Spleen (tissue), 11 donors: ENCODE measurements at regions not wholly inside any gene's neighbourhood (a gene's known extent, or its start where the extent isn't known, plus 50 kb on each side); places are given as distances from the start of the nearest gene placed in this dataset.

ENCODE experiments used
- DNase-seq: peaks from one replicate; pipeline ENCODE4 v3.0.0-alpha.2; 2020
- H3K27ac ChIP-seq, 8 donors: fragments of 200-600 bp; sonication (generic) in 7 of 8; 1 replicate in 4 of 8; 2 replicates in 4 of 8; pipeline versions ENCODE4 v1.5.0 to v1.8.0; 2016 to 2021; ENCODE audit warnings: inconsistent platforms in 4 of 8, mild to moderate bottlenecking in 4 of 8, moderate library complexity in 1 of 8
- H3K27me3 ChIP-seq, 7 donors: fragments of 200-600 bp; sonication (generic) in 6 of 7; replicated peaks in 1 of 7; 1 replicate in 4 of 7; 2 replicates in 3 of 7; pipeline versions ENCODE4 v1.5.0 to v1.8.0; 2016 to 2021; ENCODE audit warnings: inconsistent platforms in 3 of 7, mild to moderate bottlenecking in 1 of 7
- H3K36me3 ChIP-seq, 6 donors: fragments of 200-600 bp; sonication (generic) in 5 of 6; 1 replicate in 4 of 6; 2 replicates in 2 of 6; pipeline versions ENCODE4 v1.5.0 to v1.8.0; 2016 to 2021; ENCODE audit warnings: inconsistent platforms in 2 of 6
- H3K4me1 ChIP-seq, 6 donors: fragments of 200-600 bp; sonication (generic) in 5 of 6; 1 replicate in 3 of 6; 2 replicates in 3 of 6; pipeline versions ENCODE4 v1.5.0 to v1.8.0; 2016 to 2021; ENCODE audit warnings: inconsistent platforms in 3 of 6
- H3K4me3 ChIP-seq, 8 donors: fragments of 200-600 bp; sonication (generic) in 7 of 8; 1 replicate in 4 of 8; 2 replicates in 4 of 8; pipeline versions ENCODE4 v1.5.0 to v1.8.0; 2016 to 2021; ENCODE audit warnings: inconsistent platforms in 4 of 8, mild to moderate bottlenecking in 4 of 8, moderate library complexity in 2 of 8
- H3K9me3 ChIP-seq, 8 donors: fragments of 200-600 bp; sonication (generic) in 7 of 8; 1 replicate in 4 of 8; 2 replicates in 4 of 8; pipeline versions ENCODE4 v1.5.0 to v1.8.0; 2016 to 2021; ENCODE audit warnings: inconsistent platforms in 4 of 8
- CTCF ChIP-seq, 11 experiments: fragments of 200-600 bp in 7 of 11; fragments of 450-650 bp in 4 of 11; sonication (generic) in 4 of 11; IDR thresholded peaks in 8 of 11; conservative IDR thresholded peaks in 3 of 11; 1 replicate in 7 of 11; 2 replicates in 4 of 11; pipeline versions ENCODE4 v1.4.0 to v1.8.0; 2016 to 2021; ENCODE audit warnings: antibody characterized with exemption in 11 of 11, inconsistent platforms in 4 of 11, mild to moderate bottlenecking in 1 of 11
- POLR2A ChIP-seq, 3 donors: fragments of 450-650 bp; IDR thresholded peaks; one replicate each; pipeline ENCODE4 v1.5.1; 2017; ENCODE audit warnings: antibody characterized with exemption in 3 of 3, mild to moderate bottlenecking in 1 of 3
- POLR2AphosphoS5 ChIP-seq, 3 donors: sonication (generic); formaldehyde crosslinking; IDR thresholded peaks; one replicate each; pipeline ENCODE4 v1.5.1; 2017; ENCODE audit warnings: antibody characterized with exemption in 3 of 3
- WGBS, 5 donors: extraction: QIAGEN DNeasy Blood & Tissue Kit in 3 of 5; methylation state at CpG; one replicate each; pipeline versions ENCODE4 v1.1.5 to v1.1.7; 2013 to 2018; 5-methylcytosine and 5-hydroxymethylcytosine counted together
- intact Hi-C: fragments of 100-400 bp; cut with DNase I; formaldehyde crosslinking; loops from one replicate; pipeline ENCODE4 v1.15.0; 2023; ENCODE audit warnings: low total_unique reads
- donor health status: healthy with polysubstance abuse.
- donor health status: DM: no; HTN: no; CAD: no; lungs with moderate emphysema.
- donor health status: DM: no; HTN: no; CAD: no.
- donor health status: Bipolar disorder and iron deficiency.
- donor health status: healthy.
- donor health status: DM: no; HTN: no; CAD: no.
- donor health status: DM: yes; HTN: yes; CAD: no.

- Histone ChIP-seq H3K9me3 (no peaks in the 10 kb centered on the region), H3K4me3 (no peak overlapping the region), H3K36me3 (no peaks in the 10 kb centered on the region), H3K4me1 (no peaks in the 10 kb centered on the region), H3K27me3 (no peaks in the 10 kb centered on the region), H3K27ac (no peak overlapping the region)
- TF ChIP-seq POLR2A (IDR thresholded peaks at IDR 0.05) (no peak), CTCF (IDR thresholded peaks at IDR 0.05 in 8 of 11, conservative IDR thresholded peaks at IDR 0.05 in 3 of 11) (no peak), POLR2AphosphoS5 (IDR thresholded peaks at IDR 0.05) (no peak)
- intact Hi-C loops = no loop called here
- WGBS, 5 donors = 8 to 28% (median 13%) methylated on average over 3 of the region's 3 CpGs
- DNase-seq = no peak
These were observed 1697.7 kb downstream of the EFNB2 start for GRCh38 chr13:104837756-104838155.

- no peaks in the 10 kb centered on the region for H3K27me3 ChIP-seq
- no peak for TF ChIP-seq POLR2A (IDR thresholded peaks at IDR 0.05)
- no peak for TF ChIP-seq POLR2AphosphoS5 (IDR thresholded peaks at IDR 0.05)
- TF ChIP-seq CTCF (IDR thresholded peaks at IDR 0.05 in 8 of 11, conservative IDR thresholded peaks at IDR 0.05 in 3 of 11) = no peak
- H3K27ac ChIP-seq = no peak overlapping the region
- H3K36me3 ChIP-seq = no peaks in the 10 kb centered on the region
- intact Hi-C loops = no loop called here
- no peak overlapping the region for H3K4me3 ChIP-seq
- no peak for DNase-seq
- H3K9me3 ChIP-seq = no peaks in the 10 kb centered on the region
- H3K4me1 ChIP-seq = no peaks in the 10 kb centered on the region
- 76 to 90% (median 80%) methylated on average over 1 of the region's 1 CpG for WGBS, 5 donors
These were observed 1702.2 kb downstream of the EFNB2 start for GRCh38 chr13:104833221-104833620.

GRCh38 chr13:104832231-104832630, 1703.2 kb downstream of the EFNB2 start:
- Histone ChIP-seq H3K36me3 (no peaks in the 10 kb centered on the region), H3K27me3 (no peaks in the 10 kb centered on the region), H3K27ac (no peak overlapping the region), H3K9me3 (no peaks in the 10 kb centered on the region), H3K4me3 (no peak overlapping the region), H3K4me1 (no peaks in the 10 kb centered on the region)
- no peak for DNase-seq
- 60 to 74% (median 71%) methylated on average over 4 of the region's 4 CpGs for WGBS, 5 donors
- intact Hi-C loops = no loop called here
- no peak for TF ChIP-seq CTCF (IDR thresholded peaks at IDR 0.05 in 8 of 11, conservative IDR thresholded peaks at IDR 0.05 in 3 of 11)
- TF ChIP-seq POLR2AphosphoS5 (IDR thresholded peaks at IDR 0.05) = no peak
- no peak for TF ChIP-seq POLR2A (IDR thresholded peaks at IDR 0.05)

- 73 to 85% (median 82%) methylated on average over 6 of the region's 6 CpGs for WGBS, 5 donors
- Histone ChIP-seq H3K9me3 (no peaks in the 10 kb centered on the region), H3K27ac (no peak overlapping the region), H3K4me1 (no peaks in the 10 kb centered on the region), H3K4me3 (no peak overlapping the region), H3K27me3 (no peaks in the 10 kb centered on the region), H3K36me3 (no peaks in the 10 kb centered on the region)
- TF ChIP-seq POLR2AphosphoS5 (IDR thresholded peaks at IDR 0.05) = no peak
- no peak for TF ChIP-seq CTCF (IDR thresholded peaks at IDR 0.05 in 8 of 11, conservative IDR thresholded peaks at IDR 0.05 in 3 of 11)
- TF ChIP-seq POLR2A (IDR thresholded peaks at IDR 0.05) = no peak
- intact Hi-C loops = no loop called here
- no peak for DNase-seq
These were observed 1703.6 kb downstream of the EFNB2 start for GRCh38 chr13:104831831-104832230.
